ENCODE measurements at regions not wholly inside any gene's neighbourhood (a gene's known extent, or its start where the extent isn't known, plus 50 kb on each side); places are given as distances from the start of the nearest gene placed in this dataset.

DNA sequence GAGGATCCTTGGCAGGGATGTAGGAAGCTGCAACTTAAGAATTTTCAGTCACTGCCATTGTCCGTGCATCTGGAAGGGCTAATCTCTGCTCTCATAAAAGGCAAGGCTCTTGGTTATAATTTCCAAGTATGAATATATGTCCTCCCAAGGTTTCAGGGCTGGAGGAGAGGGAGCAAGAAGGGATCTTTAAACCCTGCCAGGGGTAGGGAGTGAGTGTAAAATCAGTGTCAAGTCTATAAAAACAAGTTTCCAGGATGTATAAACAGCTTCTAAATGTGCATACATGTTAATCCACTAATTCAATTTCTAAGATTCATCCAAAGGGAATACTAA, 110.2 kb upstream of the CYRIA start:
- H3K4me1 Mint-ChIP-seq: no peaks in the 10 kb centered on the region
- 83% methylated on average over 1 of the region's 1 CpG for WGBS (ENCODE audit: insufficient coverage)

DNA sequence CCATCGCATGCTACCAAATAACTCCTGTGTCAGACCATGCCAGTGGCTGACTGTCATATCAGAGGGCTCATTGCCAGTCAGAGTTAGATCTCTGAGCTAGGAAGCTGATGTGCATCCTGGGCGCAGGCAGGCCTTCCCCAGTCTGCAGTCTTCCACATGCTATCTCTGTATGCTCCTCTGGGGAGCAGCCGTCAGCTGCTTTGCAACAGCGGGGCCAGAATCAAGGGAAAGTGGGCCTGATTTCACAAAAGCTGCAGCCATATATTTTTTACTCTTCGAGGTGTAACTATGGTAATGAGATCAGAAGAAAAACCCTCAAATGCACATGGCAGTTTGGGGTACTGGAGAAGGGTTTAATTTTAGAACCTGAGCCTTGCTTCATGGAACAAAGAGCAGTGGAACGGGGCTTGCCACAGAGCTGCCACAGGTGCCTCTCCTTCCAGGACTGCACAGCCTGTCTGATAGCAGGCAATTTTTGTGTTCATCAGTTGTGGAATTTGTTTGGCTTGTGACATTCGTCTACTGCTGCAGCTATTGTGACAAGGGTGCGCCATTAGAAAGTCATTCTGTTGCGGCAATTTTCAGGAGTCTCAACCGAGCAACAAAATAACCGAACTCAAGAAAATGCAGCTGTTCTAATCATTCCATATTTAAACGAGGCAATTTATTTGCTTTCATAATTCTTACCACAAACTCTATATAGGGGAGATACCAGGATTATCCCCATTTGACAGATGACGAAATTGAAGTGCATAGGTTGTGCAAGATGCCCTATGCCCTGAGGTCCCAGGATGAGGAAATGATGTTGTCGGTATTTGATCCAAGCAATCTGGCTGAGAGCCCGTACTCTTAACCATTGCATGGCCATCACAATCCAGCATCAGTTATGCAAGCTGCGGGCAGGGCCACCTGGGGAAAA, 109.6 kb upstream of the CYRIA start:
- H3K36me3 ChIP-seq (ENCODE audit: control insufficient read depth in 2 of 2, extremely low read depth in 1 of 2, insufficient read depth in 1 of 2, low read length in 1 of 2): no peaks in the 10 kb centered on the region
- Mint-ChIP-seq H3K27ac (no peak overlapping the region), H3K9me3 (no peaks in the 10 kb centered on the region), H3K36me3 (no peaks in the 10 kb centered on the region), H3K27me3 (peaks cover 9 to 10% of the 10 kb centered on the region in 2 donors), H3K4me3 (no peak overlapping the region), H3K4me1 (no peaks in the 10 kb centered on the region)
- no peak overlapping the region for H3K4me3 ChIP-seq (ENCODE audit: control insufficient read depth in 1 of 2, extremely low read depth in 1 of 2, low read length in 1 of 2)
- no peaks in the 10 kb centered on the region for H3K4me1 ChIP-seq (ENCODE audit: control insufficient read depth in 1 of 2, extremely low read depth in 1 of 2, insufficient read depth in 2 of 2, low read length in 2 of 2)
- no peak overlapping the region for H3K27ac ChIP-seq (ENCODE audit: low read length)
- ChIA-PET POLR2A (no interaction called here), CTCF (no interaction called here)
- H3K27me3 ChIP-seq (replicated peaks in 1 of 2; ENCODE audit: control insufficient read depth in 2 of 2, extremely low read depth in 1 of 2, insufficient read depth in 2 of 2, low read length in 1 of 2): no peaks in the 10 kb centered on the region
- no peak for ATAC-seq (replicated peaks in 1 of 4)
- no peak for DNase-seq
- 90% methylated on average over 9 of the region's 16 CpGs for WGBS (ENCODE audit: insufficient coverage)
- H3K9me3 ChIP-seq: no peaks in the 10 kb centered on the region

More for the DNA sequence above, 110.2 kb upstream of the CYRIA start:
- no peak overlapping the region for H3K27ac Mint-ChIP-seq
- POLR2A ChIA-PET: no interaction called here
- H3K36me3 ChIP-seq (ENCODE audit: control insufficient read depth in 2 of 2, extremely low read depth in 1 of 2, insufficient read depth in 1 of 2, low read length in 1 of 2): no peaks in the 10 kb centered on the region
- no peaks in the 10 kb centered on the region for H3K9me3 ChIP-seq
- peaks cover 7 to 10% of the 10 kb centered on the region in 2 donors for H3K27me3 Mint-ChIP-seq
- no peaks in the 10 kb centered on the region for H3K36me3 Mint-ChIP-seq
- DNase-seq (no peak), ATAC-seq (replicated peaks in 1 of 4) (no peak)
- H3K27me3 ChIP-seq (replicated peaks in 1 of 2; ENCODE audit: control insufficient read depth in 2 of 2, extremely low read depth in 1 of 2, insufficient read depth in 2 of 2, low read length in 1 of 2): no peaks in the 10 kb centered on the region
- no peak overlapping the region for H3K4me3 Mint-ChIP-seq
- no peak overlapping the region for H3K4me3 ChIP-seq (ENCODE audit: control insufficient read depth in 1 of 2, extremely low read depth in 1 of 2, low read length in 1 of 2)
- no peaks in the 10 kb centered on the region for H3K9me3 Mint-ChIP-seq
- H3K27ac ChIP-seq (ENCODE audit: low read length): no peak overlapping the region
- CTCF ChIA-PET: no interaction called here
- H3K4me1 ChIP-seq (ENCODE audit: control insufficient read depth in 1 of 2, extremely low read depth in 1 of 2, insufficient read depth in 2 of 2, low read length in 2 of 2): no peaks in the 10 kb centered on the region

DNA sequence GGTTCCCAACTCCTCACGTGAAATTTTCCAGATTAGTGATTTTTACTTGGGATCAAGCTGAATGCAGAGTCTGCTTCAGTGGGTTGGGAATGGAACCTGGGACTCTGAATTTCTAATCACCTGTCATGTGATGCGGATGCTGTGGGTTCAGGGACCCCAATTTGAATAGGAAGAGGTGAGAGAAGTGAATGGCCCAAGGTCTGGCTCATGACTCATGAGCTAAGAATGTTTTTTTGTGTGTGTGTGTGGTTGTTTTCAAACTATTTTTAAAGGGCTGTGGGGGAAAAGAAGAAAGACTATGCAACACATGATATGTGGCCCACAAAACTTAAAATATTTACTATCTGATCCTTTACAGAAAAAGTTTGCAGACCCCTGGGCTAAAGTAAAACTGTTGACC, 108.5 kb upstream of the CYRIA start:
- ATAC-seq (replicated peaks in 1 of 4): no peak
- H3K4me1 Mint-ChIP-seq: no peaks in the 10 kb centered on the region
- 91% methylated on average over 1 of the region's 2 CpGs for WGBS (ENCODE audit: insufficient coverage)
- H3K27ac Mint-ChIP-seq: no peak overlapping the region
- H3K27ac ChIP-seq (ENCODE audit: low read length): no peak overlapping the region
- ChIA-PET CTCF (no interaction called here), POLR2A (no interaction called here)
- no peaks in the 10 kb centered on the region for H3K27me3 ChIP-seq (replicated peaks in 1 of 2; ENCODE audit: control insufficient read depth in 2 of 2, extremely low read depth in 1 of 2, insufficient read depth in 2 of 2, low read length in 1 of 2)
- no peak overlapping the region for H3K4me3 Mint-ChIP-seq
- no peak overlapping the region for H3K4me3 ChIP-seq (ENCODE audit: control insufficient read depth in 1 of 2, extremely low read depth in 1 of 2, low read length in 1 of 2)
- no peaks in the 10 kb centered on the region for H3K36me3 ChIP-seq (ENCODE audit: control insufficient read depth in 2 of 2, extremely low read depth in 1 of 2, insufficient read depth in 1 of 2, low read length in 1 of 2)
- peaks cover 12 to 16% of the 10 kb centered on the region in 2 donors for H3K27me3 Mint-ChIP-seq
- DNase-seq: no peak
- no peaks in the 10 kb centered on the region for H3K4me1 ChIP-seq (ENCODE audit: control insufficient read depth in 1 of 2, extremely low read depth in 1 of 2, insufficient read depth in 2 of 2, low read length in 2 of 2)
- H3K36me3 Mint-ChIP-seq: no peaks in the 10 kb centered on the region
- no peaks in the 10 kb centered on the region for H3K9me3 ChIP-seq
- H3K9me3 Mint-ChIP-seq: no peaks in the 10 kb centered on the region

DNA sequence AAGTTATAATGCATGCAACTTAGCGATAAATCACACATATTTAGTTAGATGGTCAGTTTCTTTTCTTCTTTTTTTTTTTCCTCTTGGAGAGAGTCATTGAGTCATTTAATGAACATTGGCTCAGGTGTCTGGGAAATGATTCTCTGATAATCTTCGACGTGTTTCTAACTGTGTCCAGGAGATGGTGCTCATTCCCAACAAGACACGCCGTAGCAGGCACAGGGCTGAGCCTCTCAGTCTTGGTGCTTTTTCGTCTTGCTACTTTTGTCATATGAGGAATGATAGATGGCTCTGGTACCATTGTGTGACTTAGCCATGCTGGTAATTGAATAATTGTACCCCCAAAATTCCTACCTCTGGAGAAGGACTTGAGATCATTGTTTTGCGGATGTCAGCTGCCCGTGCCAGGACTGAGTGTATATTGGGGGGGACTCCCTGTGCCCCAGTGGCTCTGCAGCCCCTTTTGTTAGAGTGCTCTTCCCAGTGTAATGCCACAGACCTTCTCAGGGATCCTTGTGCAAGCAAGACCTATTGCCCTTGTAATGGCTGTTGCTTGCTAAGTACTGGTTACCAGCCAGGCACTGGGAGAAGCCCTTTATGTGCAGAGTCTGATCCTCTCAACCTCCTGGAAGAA, 107.6 kb upstream of the CYRIA start:
- Histone ChIP-seq H3K4me1 (ENCODE audit: control insufficient read depth in 1 of 2, extremely low read depth in 1 of 2, insufficient read depth in 2 of 2, low read length in 2 of 2) (no peaks in the 10 kb centered on the region), H3K27me3 (replicated peaks in 1 of 2; ENCODE audit: control insufficient read depth in 2 of 2, extremely low read depth in 1 of 2, insufficient read depth in 2 of 2, low read length in 1 of 2) (no peaks in the 10 kb centered on the region), H3K27ac (ENCODE audit: low read length) (no peak overlapping the region), H3K36me3 (ENCODE audit: control insufficient read depth in 2 of 2, extremely low read depth in 1 of 2, insufficient read depth in 1 of 2, low read length in 1 of 2) (no peaks in the 10 kb centered on the region), H3K4me3 (ENCODE audit: control insufficient read depth in 1 of 2, extremely low read depth in 1 of 2, low read length in 1 of 2) (no peak overlapping the region), H3K9me3 (no peaks in the 10 kb centered on the region)
- Mint-ChIP-seq H3K27ac (no peak overlapping the region), H3K4me3 (no peak overlapping the region), H3K9me3 (no peaks in the 10 kb centered on the region), H3K36me3 (no peaks in the 10 kb centered on the region), H3K4me1 (no peaks in the 10 kb centered on the region), H3K27me3 (peaks cover 15 to 16% of the 10 kb centered on the region in 2 donors)
- ChIA-PET POLR2A (no interaction called here), CTCF (interaction anchor here in 1 of 2 donors (0.8 kb wide), 1 partner anchor 541 kb away, joined by 3 read pairs; no protein-coding TSS in a partner anchor)
- no CpG with 5 or more reads among the region's 8 CpGs for WGBS (ENCODE audit: insufficient coverage)
- ATAC-seq (replicated peaks in 1 of 4) (no peak), DNase-seq (no peak)

DNA sequence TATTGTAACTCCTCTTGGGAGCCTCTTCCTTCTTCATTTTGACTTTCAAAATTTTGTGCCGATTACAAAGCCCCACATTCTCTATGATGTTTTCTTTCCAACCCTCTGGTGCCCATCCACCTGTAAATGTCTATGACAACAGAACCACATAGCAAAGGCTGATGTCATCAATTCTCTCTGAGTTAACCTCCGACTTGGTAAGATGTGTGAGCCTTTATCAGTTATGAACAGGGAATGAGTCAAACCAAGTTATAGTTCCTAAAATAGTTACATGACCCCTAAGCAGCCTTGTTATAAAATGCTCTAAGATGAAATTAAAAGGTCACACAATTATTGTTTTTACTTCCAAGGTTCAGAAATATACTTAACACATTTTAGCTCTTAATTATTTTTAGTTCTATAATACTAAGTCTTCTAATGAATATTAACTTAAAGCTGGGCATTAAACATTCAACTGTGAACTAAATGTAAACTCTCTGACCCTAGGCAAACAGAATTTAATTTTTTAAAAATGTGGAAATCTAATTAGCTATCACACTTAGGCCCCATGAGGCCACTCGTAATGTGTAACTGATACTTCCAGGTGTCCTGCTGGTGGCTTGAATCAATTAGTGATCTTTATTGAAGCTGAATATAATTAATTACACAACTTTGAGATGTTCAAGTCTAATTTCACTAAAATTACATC, 102.3 kb upstream of the CYRIA start:
- 100% methylated on average over 1 of the region's 3 CpGs for WGBS (ENCODE audit: insufficient coverage)
- Mint-ChIP-seq H3K4me1 (no peaks in the 10 kb centered on the region), H3K27ac (no peak overlapping the region), H3K4me3 (no peak overlapping the region), H3K9me3 (peaks cover 0 to 4% (median 0%) of the 10 kb centered on the region in 3 donors), H3K36me3 (no peaks in the 10 kb centered on the region), H3K27me3 (peaks cover 8 to 16% of the 10 kb centered on the region in 2 donors)
- no peak overlapping the region for H3K27ac ChIP-seq (ENCODE audit: low read length)
- DNase-seq (no peak), ATAC-seq (replicated peaks in 1 of 4) (no peak)
- no peaks in the 10 kb centered on the region for H3K9me3 ChIP-seq
- no peaks in the 10 kb centered on the region for H3K36me3 ChIP-seq (ENCODE audit: control insufficient read depth in 2 of 2, extremely low read depth in 1 of 2, insufficient read depth in 1 of 2, low read length in 1 of 2)
- ChIA-PET POLR2A (no interaction called here), CTCF (no interaction called here)
- H3K4me3 ChIP-seq (ENCODE audit: control insufficient read depth in 1 of 2, extremely low read depth in 1 of 2, low read length in 1 of 2): no peak overlapping the region
- H3K27me3 ChIP-seq (replicated peaks in 1 of 2; ENCODE audit: control insufficient read depth in 2 of 2, extremely low read depth in 1 of 2, insufficient read depth in 2 of 2, low read length in 1 of 2): no peaks in the 10 kb centered on the region
- H3K4me1 ChIP-seq (ENCODE audit: control insufficient read depth in 1 of 2, extremely low read depth in 1 of 2, insufficient read depth in 2 of 2, low read length in 2 of 2): no peaks in the 10 kb centered on the region

DNA sequence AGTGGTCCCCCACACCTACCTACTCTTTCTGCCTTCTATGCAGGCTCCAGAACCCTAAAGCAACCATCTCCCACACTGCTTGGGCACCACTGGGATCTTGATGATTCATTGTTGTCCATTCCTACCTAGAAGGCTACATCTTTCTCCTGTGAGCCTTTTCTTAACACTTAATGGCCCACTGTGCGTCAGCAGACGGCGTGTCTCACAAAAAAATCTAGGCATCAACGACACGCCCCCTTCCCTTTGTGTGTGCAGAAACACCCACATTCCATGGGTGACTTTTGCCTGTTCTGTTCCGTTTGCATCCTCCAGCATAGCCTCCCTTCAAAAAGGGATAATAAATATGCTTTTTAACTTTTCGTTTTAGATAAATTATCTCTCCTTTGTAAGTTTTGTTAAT, 99.7 kb upstream of the CYRIA start:
- no peaks in the 10 kb centered on the region for H3K4me1 Mint-ChIP-seq
- CTCF ChIA-PET: interaction anchor here in 1 of 2 donors (1.0 kb wide), 1 partner anchor 9 kb away, joined by 4 read pairs; no protein-coding TSS in a partner anchor
- peaks cover 7 to 12% of the 10 kb centered on the region in 2 donors for H3K27me3 Mint-ChIP-seq
- DNase-seq (no peak), ATAC-seq (replicated peaks in 1 of 4) (no peak)
- H3K4me3 Mint-ChIP-seq: no peak overlapping the region
- POLR2A ChIA-PET: no interaction called here
- Histone ChIP-seq H3K9me3 (no peaks in the 10 kb centered on the region), H3K4me3 (ENCODE audit: control insufficient read depth in 1 of 2, extremely low read depth in 1 of 2, low read length in 1 of 2) (no peak overlapping the region), H3K36me3 (ENCODE audit: control insufficient read depth in 2 of 2, extremely low read depth in 1 of 2, insufficient read depth in 1 of 2, low read length in 1 of 2) (no peaks in the 10 kb centered on the region), H3K27ac (ENCODE audit: low read length) (no peak overlapping the region), H3K4me1 (ENCODE audit: control insufficient read depth in 1 of 2, extremely low read depth in 1 of 2, insufficient read depth in 2 of 2, low read length in 2 of 2) (no peaks in the 10 kb centered on the region), H3K27me3 (replicated peaks in 1 of 2; ENCODE audit: control insufficient read depth in 2 of 2, extremely low read depth in 1 of 2, insufficient read depth in 2 of 2, low read length in 1 of 2) (no peaks in the 10 kb centered on the region)
- H3K36me3 Mint-ChIP-seq: no peaks in the 10 kb centered on the region
- WGBS (ENCODE audit: insufficient coverage): 82% methylated on average over 4 of the region's 7 CpGs
- no peak overlapping the region for H3K27ac Mint-ChIP-seq
- H3K9me3 Mint-ChIP-seq: peaks cover 0 to 4% (median 0%) of the 10 kb centered on the region in 3 donors
